Spleen (tissue), 11 donors: ENCODE measurements at regions not wholly inside any gene's neighbourhood (a gene's known extent, or its start where the extent isn't known, plus 50 kb on each side); places are given as distances from the start of the nearest gene placed in this dataset.

Experiments used
- DNase-seq: peaks from one replicate; pipeline ENCODE4 v3.0.0-alpha.2; 2020
- H3K27ac ChIP-seq, 8 donors: fragments of 200-600 bp; sonication (generic) in 7 of 8; 1 replicate in 4 of 8; 2 replicates in 4 of 8; pipeline versions ENCODE4 v1.5.0 to v1.8.0; 2016 to 2021; ENCODE audit warnings: inconsistent platforms in 4 of 8, mild to moderate bottlenecking in 4 of 8, moderate library complexity in 1 of 8
- H3K27me3 ChIP-seq, 7 donors: fragments of 200-600 bp; sonication (generic) in 6 of 7; replicated peaks in 1 of 7; 1 replicate in 4 of 7; 2 replicates in 3 of 7; pipeline versions ENCODE4 v1.5.0 to v1.8.0; 2016 to 2021; ENCODE audit warnings: inconsistent platforms in 3 of 7, mild to moderate bottlenecking in 1 of 7
- H3K36me3 ChIP-seq, 6 donors: fragments of 200-600 bp; sonication (generic) in 5 of 6; 1 replicate in 4 of 6; 2 replicates in 2 of 6; pipeline versions ENCODE4 v1.5.0 to v1.8.0; 2016 to 2021; ENCODE audit warnings: inconsistent platforms in 2 of 6
- H3K4me1 ChIP-seq, 6 donors: fragments of 200-600 bp; sonication (generic) in 5 of 6; 1 replicate in 3 of 6; 2 replicates in 3 of 6; pipeline versions ENCODE4 v1.5.0 to v1.8.0; 2016 to 2021; ENCODE audit warnings: inconsistent platforms in 3 of 6
- H3K4me3 ChIP-seq, 8 donors: fragments of 200-600 bp; sonication (generic) in 7 of 8; 1 replicate in 4 of 8; 2 replicates in 4 of 8; pipeline versions ENCODE4 v1.5.0 to v1.8.0; 2016 to 2021; ENCODE audit warnings: inconsistent platforms in 4 of 8, mild to moderate bottlenecking in 4 of 8, moderate library complexity in 2 of 8
- H3K9me3 ChIP-seq, 8 donors: fragments of 200-600 bp; sonication (generic) in 7 of 8; 1 replicate in 4 of 8; 2 replicates in 4 of 8; pipeline versions ENCODE4 v1.5.0 to v1.8.0; 2016 to 2021; ENCODE audit warnings: inconsistent platforms in 4 of 8
- CTCF ChIP-seq, 11 experiments: fragments of 200-600 bp in 7 of 11; fragments of 450-650 bp in 4 of 11; sonication (generic) in 4 of 11; IDR thresholded peaks in 8 of 11; conservative IDR thresholded peaks in 3 of 11; 1 replicate in 7 of 11; 2 replicates in 4 of 11; pipeline versions ENCODE4 v1.4.0 to v1.8.0; 2016 to 2021; ENCODE audit warnings: antibody characterized with exemption in 11 of 11, inconsistent platforms in 4 of 11, mild to moderate bottlenecking in 1 of 11
- POLR2A ChIP-seq, 3 donors: fragments of 450-650 bp; IDR thresholded peaks; one replicate each; pipeline ENCODE4 v1.5.1; 2017; ENCODE audit warnings: antibody characterized with exemption in 3 of 3, mild to moderate bottlenecking in 1 of 3
- POLR2AphosphoS5 ChIP-seq, 3 donors: sonication (generic); formaldehyde crosslinking; IDR thresholded peaks; one replicate each; pipeline ENCODE4 v1.5.1; 2017; ENCODE audit warnings: antibody characterized with exemption in 3 of 3
- WGBS, 5 donors: extraction: QIAGEN DNeasy Blood & Tissue Kit in 3 of 5; methylation state at CpG; one replicate each; pipeline versions ENCODE4 v1.1.5 to v1.1.7; 2013 to 2018; 5-methylcytosine and 5-hydroxymethylcytosine counted together
- intact Hi-C: fragments of 100-400 bp; cut with DNase I; formaldehyde crosslinking; loops from one replicate; pipeline ENCODE4 v1.15.0; 2023; ENCODE audit warnings: low total_unique reads
- donor health status: healthy with polysubstance abuse.
- donor health status: DM: no; HTN: no; CAD: no; lungs with moderate emphysema.
- donor health status: DM: no; HTN: no; CAD: no.
- donor health status: Bipolar disorder and iron deficiency.
- donor health status: healthy.
- donor health status: DM: no; HTN: no; CAD: no.
- donor health status: DM: yes; HTN: yes; CAD: no.

GRCh38 chr16:54341892-54342776 lies 55.5 kb upstream of the IRX3 start:
- Histone ChIP-seq H3K27me3 (peaks cover 0 to 34% (median 0%) of the 10 kb centered on the region in 7 donors), H3K36me3 (no peaks in the 10 kb centered on the region), H3K4me1 (no peaks in the 10 kb centered on the region), H3K27ac (no peak overlapping the region), H3K9me3 (no peaks in the 10 kb centered on the region), H3K4me3 (no peak overlapping the region)
- no peak for DNase-seq
- TF ChIP-seq CTCF (IDR thresholded peaks at IDR 0.05 in 8 of 11, conservative IDR thresholded peaks at IDR 0.05 in 3 of 11) (no peak), POLR2AphosphoS5 (IDR thresholded peaks at IDR 0.05) (no peak), POLR2A (IDR thresholded peaks at IDR 0.05) (no peak)
- intact Hi-C loops: no loop called here
- WGBS, 5 donors: 73 to 85% (median 78%) methylated on average over 14 to 16 of the region's 16 CpGs

- TF ChIP-seq CTCF (IDR thresholded peaks at IDR 0.05 in 8 of 11, conservative IDR thresholded peaks at IDR 0.05 in 3 of 11) (no peak), POLR2A (IDR thresholded peaks at IDR 0.05) (no peak), POLR2AphosphoS5 (IDR thresholded peaks at IDR 0.05) (no peak)
- Histone ChIP-seq H3K36me3 (no peaks in the 10 kb centered on the region), H3K27me3 (peaks cover 0 to 43% (median 0%) of the 10 kb centered on the region in 7 donors), H3K4me3 (no peak overlapping the region), H3K27ac (no peak overlapping the region), H3K4me1 (no peaks in the 10 kb centered on the region), H3K9me3 (no peaks in the 10 kb centered on the region)
- no peak for DNase-seq
- WGBS, 5 donors: 46 to 68% (median 50%) methylated on average over 5 of the region's 5 CpGs
- intact Hi-C loops: no loop called here
These were observed 53.9 kb upstream of the IRX3 start for GRCh38 chr16:54340531-54340930.

- intact Hi-C loops: no loop called here
- Histone ChIP-seq H3K9me3 (no peaks in the 10 kb centered on the region), H3K27ac (no peak overlapping the region), H3K36me3 (no peaks in the 10 kb centered on the region), H3K4me3 (no peak overlapping the region), H3K4me1 (no peaks in the 10 kb centered on the region), H3K27me3 (peaks cover 0 to 46% (median 0%) of the 10 kb centered on the region in 7 donors)
- DNase-seq: no peak
- WGBS, 5 donors: 17 to 29% (median 24%) methylated on average over 3 to 4 of the region's 4 CpGs
- TF ChIP-seq POLR2AphosphoS5 (IDR thresholded peaks at IDR 0.05) (no peak), POLR2A (IDR thresholded peaks at IDR 0.05) (no peak), CTCF (IDR thresholded peaks at IDR 0.05 in 8 of 11, conservative IDR thresholded peaks at IDR 0.05 in 3 of 11) (no peak)
These were observed 50.1 kb upstream of the IRX3 start for GRCh38 chr16:54336631-54337204.
